GM12891 (cell line): ENCODE measurements at regions not wholly inside any gene's neighbourhood (a gene's known extent, or its start where the extent isn't known, plus 50 kb on each side); places are given as distances from the start of the nearest gene placed in this dataset.

Source experiments
- PAX5 ChIP-seq: IDR thresholded peaks from 2 replicates; pipeline ENCODE4 v1.6.1; 2011; ENCODE audit warnings: low read length, moderate library complexity, mild to moderate bottlenecking; ENCODE audit not compliant: insufficient read depth, severe bottlenecking
- POLR2A ChIP-seq: IDR thresholded peaks from 2 replicates; pipeline ENCODE4 v1.6.1; 2011; ENCODE audit warnings: low read depth, low read length, control low read depth
- POLR2AphosphoS5 ChIP-seq: IDR thresholded peaks from 2 replicates; pipeline ENCODE4 v1.6.1; 2011; ENCODE audit warnings: low read depth, low read length, control low read depth
- TAF1 ChIP-seq: IDR thresholded peaks from 2 replicates; pipeline ENCODE4 v1.6.1; 2011; ENCODE audit warnings: low read depth, low read length, control low read depth

GRCh38 chr6:22141241-22141745, 155.5 kb downstream of the PRL start:
- TF ChIP-seq POLR2A (no peak), POLR2AphosphoS5 (no peak), TAF1 (no peak), PAX5 (no peak)
